Mesothelial cell of epicardium (in vitro differentiated cells): ENCODE measurements at regions not wholly inside any gene's neighbourhood (a gene's known extent, or its start where the extent isn't known, plus 50 kb on each side); places are given as distances from the start of the nearest gene placed in this dataset.

Experiments used
- DNase-seq, 2 experiments: peaks; one replicate each; pipeline ENCODE4 v3.0.0; 2021; ENCODE audit warnings: low spot score in 2 of 2; ENCODE audit not compliant: unreplicated experiment in 2 of 2
- H3K27ac Mint-ChIP-seq: 2 replicates; pipeline ENCODE4 v1.8.0; 2021; ENCODE audit warnings: mixed read lengths
- H3K27me3 Mint-ChIP-seq: 2 replicates; pipeline ENCODE4 v1.8.0; 2021; ENCODE audit warnings: low read depth, mixed read lengths
- H3K36me3 Mint-ChIP-seq: 2 replicates; pipeline ENCODE4 v1.8.0; 2021; ENCODE audit warnings: mixed read lengths
- H3K4me1 Mint-ChIP-seq: 2 replicates; pipeline ENCODE4 v1.8.0; 2021; ENCODE audit warnings: mixed read lengths
- H3K4me3 Mint-ChIP-seq: 2 replicates; pipeline ENCODE4 v1.8.0; 2021; ENCODE audit warnings: mild to moderate bottlenecking, moderate library complexity, mixed read lengths
- H3K9me3 Mint-ChIP-seq: 2 replicates; pipeline ENCODE4 v1.8.0; 2021; ENCODE audit warnings: mixed read lengths
- TF ChIP-seq, protein P1 (sequence below): fragments of 200-600 bp; sonication (generic); IDR thresholded peaks from one replicate; pipeline ENCODE4 v1.5.0; 2021; ENCODE audit warnings: antibody characterized with exemption; ENCODE audit not compliant: unreplicated experiment

DNA sequence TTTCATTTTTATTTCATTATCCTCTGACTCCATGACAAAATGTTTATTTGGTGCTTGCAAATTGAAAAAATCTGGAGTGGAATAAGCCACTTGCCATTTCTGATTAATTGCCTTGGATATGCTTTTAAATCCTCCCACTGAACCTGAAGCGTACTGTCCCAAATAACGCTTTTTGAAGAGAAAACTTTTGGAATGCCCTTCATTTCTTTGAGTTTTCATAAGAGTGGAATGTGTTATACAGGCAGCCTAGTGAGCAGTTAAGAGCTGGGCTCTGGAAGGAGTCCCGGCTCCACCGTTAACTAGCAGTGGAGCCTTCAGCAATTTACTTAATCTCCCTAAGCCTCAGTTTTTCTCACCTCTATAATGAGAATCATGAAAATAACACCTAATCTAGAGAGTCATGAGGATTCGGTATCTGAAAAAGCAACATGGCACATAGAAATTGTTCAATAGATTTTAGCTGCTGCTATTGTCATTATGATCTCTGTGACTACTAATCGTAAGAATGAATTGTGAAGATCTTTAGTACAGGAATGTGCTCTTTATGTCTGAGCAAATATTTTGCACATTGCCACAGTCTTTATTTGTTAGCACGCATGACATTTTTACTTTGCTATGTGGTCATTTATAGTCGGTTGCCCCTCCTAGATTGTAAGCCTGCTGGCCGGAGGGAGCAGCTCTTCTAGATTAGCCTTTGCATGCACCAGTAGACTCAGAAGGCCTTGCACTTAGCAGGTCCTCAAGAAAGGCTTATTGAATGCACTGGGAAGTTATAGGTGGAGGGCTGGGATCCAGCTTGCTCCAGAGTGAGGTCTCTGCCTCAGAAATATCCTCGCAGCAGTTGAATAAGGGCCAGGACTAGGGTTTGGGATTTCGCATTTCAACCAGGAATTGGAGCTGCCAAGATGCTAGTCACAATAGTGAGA lies 59.4 kb downstream of the PLCE1 start:
- H3K27ac Mint-ChIP-seq = no peak overlapping the region
- H3K4me3 Mint-ChIP-seq = no peak overlapping the region
- peaks cover 4% of the 10 kb centered on the region for H3K4me1 Mint-ChIP-seq
- H3K27me3 Mint-ChIP-seq = peaks cover 9% of the 10 kb centered on the region
- H3K36me3 Mint-ChIP-seq = no peaks in the 10 kb centered on the region
- no peak for DNase-seq
- TF ChIP-seq, protein P1, sequence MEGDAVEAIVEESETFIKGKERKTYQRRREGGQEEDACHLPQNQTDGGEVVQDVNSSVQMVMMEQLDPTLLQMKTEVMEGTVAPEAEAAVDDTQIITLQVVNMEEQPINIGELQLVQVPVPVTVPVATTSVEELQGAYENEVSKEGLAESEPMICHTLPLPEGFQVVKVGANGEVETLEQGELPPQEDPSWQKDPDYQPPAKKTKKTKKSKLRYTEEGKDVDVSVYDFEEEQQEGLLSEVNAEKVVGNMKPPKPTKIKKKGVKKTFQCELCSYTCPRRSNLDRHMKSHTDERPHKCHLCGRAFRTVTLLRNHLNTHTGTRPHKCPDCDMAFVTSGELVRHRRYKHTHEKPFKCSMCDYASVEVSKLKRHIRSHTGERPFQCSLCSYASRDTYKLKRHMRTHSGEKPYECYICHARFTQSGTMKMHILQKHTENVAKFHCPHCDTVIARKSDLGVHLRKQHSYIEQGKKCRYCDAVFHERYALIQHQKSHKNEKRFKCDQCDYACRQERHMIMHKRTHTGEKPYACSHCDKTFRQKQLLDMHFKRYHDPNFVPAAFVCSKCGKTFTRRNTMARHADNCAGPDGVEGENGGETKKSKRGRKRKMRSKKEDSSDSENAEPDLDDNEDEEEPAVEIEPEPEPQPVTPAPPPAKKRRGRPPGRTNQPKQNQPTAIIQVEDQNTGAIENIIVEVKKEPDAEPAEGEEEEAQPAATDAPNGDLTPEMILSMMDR = no peak
- H3K9me3 Mint-ChIP-seq = no peaks in the 10 kb centered on the region

DNA sequence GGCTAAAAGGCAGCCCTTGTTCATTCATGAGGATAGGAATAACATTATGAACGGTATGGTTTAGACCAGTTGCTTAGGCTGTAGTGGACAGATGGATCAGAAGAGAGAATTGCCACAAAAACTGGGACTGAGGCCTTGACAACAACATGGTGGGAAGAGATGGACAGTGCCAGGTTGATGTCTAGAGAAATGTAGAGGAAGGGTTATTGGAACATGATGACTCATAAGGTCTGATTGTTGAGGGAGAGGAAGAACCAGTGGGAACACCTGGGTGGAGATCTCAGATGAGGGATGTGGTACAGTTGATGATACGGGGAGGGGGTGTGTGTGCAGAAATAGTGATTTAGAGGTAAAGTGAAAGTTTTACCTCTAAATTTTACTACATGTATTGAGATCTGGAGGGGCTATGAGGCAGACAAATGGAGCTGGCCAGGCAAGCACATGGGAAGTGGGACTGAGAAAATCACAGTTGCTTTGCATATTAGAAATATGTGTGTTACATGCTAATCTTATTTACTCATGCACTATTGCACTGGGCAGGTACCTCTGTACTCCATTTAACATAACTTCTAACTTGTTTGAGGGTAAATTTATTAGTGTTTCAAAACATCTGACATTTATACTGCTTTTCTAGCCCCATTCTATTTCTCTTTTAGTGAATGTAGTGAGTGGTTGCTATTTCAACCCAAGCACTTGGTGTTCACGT lies 65.6 kb downstream of the PLCE1 start:
- H3K27me3 Mint-ChIP-seq = peaks cover 29% of the 10 kb centered on the region
- no peaks in the 10 kb centered on the region for H3K36me3 Mint-ChIP-seq

DNA sequence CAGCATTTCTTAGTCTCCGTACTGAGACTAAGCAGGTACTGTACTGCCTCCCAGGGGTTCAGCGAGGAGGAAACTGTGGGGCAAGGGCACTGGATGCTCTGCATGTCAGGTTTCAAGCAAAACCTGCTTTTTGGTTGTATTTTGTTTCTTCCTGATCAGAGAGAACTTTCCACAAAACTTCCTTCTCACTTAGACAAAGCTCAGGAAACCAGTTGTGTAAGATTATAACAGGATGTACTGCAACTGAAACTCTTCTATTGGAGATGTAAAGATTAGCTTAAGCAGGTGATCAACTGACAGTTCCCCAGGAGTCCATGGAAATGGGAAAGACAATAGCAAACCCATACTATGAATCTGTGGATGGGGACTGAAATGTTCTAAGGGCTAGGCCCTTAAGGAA lies 67.3 kb downstream of the PLCE1 start:
- DNase-seq = no peak
- Mint-ChIP-seq H3K4me1 (no peaks in the 10 kb centered on the region), H3K9me3 (no peaks in the 10 kb centered on the region), H3K27me3 (peaks cover 34% of the 10 kb centered on the region), H3K4me3 (no peak overlapping the region), H3K36me3 (no peaks in the 10 kb centered on the region), H3K27ac (no peak overlapping the region)
- TF ChIP-seq, protein P1 = no peak

More for the DNA sequence above, 65.6 kb downstream of the PLCE1 start:
- no peak for DNase-seq
- no peaks in the 10 kb centered on the region for H3K9me3 Mint-ChIP-seq
- H3K4me3 Mint-ChIP-seq = no peak overlapping the region
- TF ChIP-seq, protein P1 = no peak
- H3K4me1 Mint-ChIP-seq = no peaks in the 10 kb centered on the region
- H3K27ac Mint-ChIP-seq = no peak overlapping the region

DNA sequence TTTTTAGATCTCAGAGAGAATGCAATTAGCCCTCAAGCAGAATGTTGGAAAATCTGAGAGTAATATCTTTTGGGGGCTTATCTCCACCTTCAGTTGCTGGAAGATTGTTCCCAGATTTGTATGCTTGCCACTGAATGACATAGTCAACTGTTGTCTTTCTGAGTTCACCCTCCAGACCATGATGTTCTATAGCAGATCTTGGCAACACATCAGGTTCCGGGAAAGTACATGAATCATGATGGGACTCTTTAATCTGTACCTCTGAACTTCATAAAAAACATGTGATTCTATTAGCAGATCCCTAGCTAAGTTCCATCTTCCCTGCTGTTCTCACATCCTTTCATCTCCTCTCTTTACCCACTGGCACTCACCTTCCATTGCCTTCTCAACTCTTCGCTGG lies 68.9 kb downstream of the PLCE1 start:
- no peak for DNase-seq
- H3K36me3 Mint-ChIP-seq = no peaks in the 10 kb centered on the region
- no peak overlapping the region for H3K27ac Mint-ChIP-seq

DNA sequence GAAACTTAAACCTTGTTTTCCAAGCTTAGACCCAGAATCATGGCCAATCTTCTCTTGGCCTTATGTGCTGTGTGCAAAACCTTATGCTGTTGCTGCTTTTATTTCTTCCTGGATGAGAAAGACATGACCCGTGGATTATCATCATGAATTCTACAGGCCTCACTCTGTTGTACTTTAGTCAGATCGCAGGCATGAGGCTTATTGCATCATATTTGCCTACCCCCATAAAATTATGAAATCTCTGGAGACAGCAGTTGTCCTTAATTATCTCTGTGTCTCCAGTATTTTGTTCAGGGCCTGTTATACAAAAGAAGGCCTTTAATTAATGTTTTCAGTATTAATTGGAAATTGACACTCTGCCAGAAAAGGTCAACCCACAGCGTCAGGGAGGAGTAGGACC lies 71.6 kb downstream of the PLCE1 start:
- H3K27me3 Mint-ChIP-seq = peaks cover 34% of the 10 kb centered on the region
- H3K9me3 Mint-ChIP-seq = no peaks in the 10 kb centered on the region
- no peak overlapping the region for H3K27ac Mint-ChIP-seq
- H3K4me1 Mint-ChIP-seq = peaks cover 5% of the 10 kb centered on the region
- DNase-seq = no peak
- no peak overlapping the region for H3K4me3 Mint-ChIP-seq
- no peaks in the 10 kb centered on the region for H3K36me3 Mint-ChIP-seq
- TF ChIP-seq, protein P1 = no peak

More for the DNA sequence above, 68.9 kb downstream of the PLCE1 start:
- TF ChIP-seq, protein P1 = no peak
- H3K27me3 Mint-ChIP-seq = peaks cover 44% of the 10 kb centered on the region
- H3K4me3 Mint-ChIP-seq = no peak overlapping the region
- no peaks in the 10 kb centered on the region for H3K4me1 Mint-ChIP-seq
- no peaks in the 10 kb centered on the region for H3K9me3 Mint-ChIP-seq
